DLD1 (cell line): ENCODE measurements at regions not wholly inside any gene's neighbourhood (a gene's known extent, or its start where the extent isn't known, plus 50 kb on each side); places are given as distances from the start of the nearest gene placed in this dataset.

Experiments used
- in situ Hi-C: cut with HindIII; loops from 2 replicates; pipeline ENCODE4 v1.10.0; 2017; ENCODE audit warnings: low sequenced_read_pairs

- in situ Hi-C loops = no loop called here
Observed at GRCh38 chr22:22835771-22836291, 51.8 kb upstream of the IGLL5 start.

GRCh38 chr22:22836635-22837034, 51.0 kb upstream of the IGLL5 start:
- in situ Hi-C loops = no loop called here
